ENCODE measurements at regions not wholly inside any gene's neighbourhood (a gene's known extent, or its start where the extent isn't known, plus 50 kb on each side); places are given as distances from the start of the nearest gene placed in this dataset.
"Not testable (repeated sequence)": the region's sequence is repeated elsewhere in the genome, so short reads cannot be mapped to it uniquely, and the experiment has no call there.

DNA sequence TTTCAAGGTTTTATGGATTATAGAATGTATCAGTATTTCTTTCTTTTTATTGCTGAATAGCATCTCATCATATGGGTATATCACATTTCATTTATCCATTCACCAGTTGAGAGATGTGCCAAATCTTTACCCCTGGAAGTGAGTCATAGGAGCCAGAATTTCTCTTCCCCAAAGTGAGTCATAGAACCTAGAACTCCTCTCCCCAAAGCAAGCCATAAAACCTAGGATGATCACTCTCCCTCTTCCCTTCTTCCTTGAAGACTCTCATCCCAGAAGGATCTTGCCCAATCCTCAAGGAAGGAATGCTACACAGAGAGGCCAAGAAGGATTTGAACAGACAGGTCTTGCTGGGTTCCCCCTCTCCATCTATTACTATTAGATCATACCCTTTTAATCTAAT lies 199.9 kb downstream of the EVX1 start:
- Mint-ChIP-seq H3K4me3 (no peak overlapping the region), H3K4me1 (no peaks in the 10 kb centered on the region), H3K9me3 (no peaks in the 10 kb centered on the region), H3K27me3 (peaks cover 13% of the 10 kb centered on the region), H3K27ac (no peak overlapping the region), H3K36me3 (no peaks in the 10 kb centered on the region)

- peaks cover 13% of the 10 kb centered on the region for H3K27me3 Mint-ChIP-seq
- H3K36me3 Mint-ChIP-seq = not testable (repeated sequence)
These were observed 206.4 kb downstream of the EVX1 start for GRCh38 chr7:27449046-27449445.

GRCh38 chr7:27453702-27454405 lies 208.8 kb downstream of the HIBADH start:
- Mint-ChIP-seq H3K9me3 (no peaks in the 10 kb centered on the region), H3K27ac (no peak overlapping the region), H3K4me3 (no peak overlapping the region), H3K4me1 (no peaks in the 10 kb centered on the region), H3K27me3 (peaks cover 4% of the 10 kb centered on the region), H3K36me3 (no peaks in the 10 kb centered on the region)

More at GRCh38 chr7:27449046-27449445, 206.4 kb downstream of the EVX1 start:
- not testable (repeated sequence) for H3K9me3 Mint-ChIP-seq, H3K4me1 Mint-ChIP-seq, H3K27ac Mint-ChIP-seq, H3K4me3 Mint-ChIP-seq

DNA sequence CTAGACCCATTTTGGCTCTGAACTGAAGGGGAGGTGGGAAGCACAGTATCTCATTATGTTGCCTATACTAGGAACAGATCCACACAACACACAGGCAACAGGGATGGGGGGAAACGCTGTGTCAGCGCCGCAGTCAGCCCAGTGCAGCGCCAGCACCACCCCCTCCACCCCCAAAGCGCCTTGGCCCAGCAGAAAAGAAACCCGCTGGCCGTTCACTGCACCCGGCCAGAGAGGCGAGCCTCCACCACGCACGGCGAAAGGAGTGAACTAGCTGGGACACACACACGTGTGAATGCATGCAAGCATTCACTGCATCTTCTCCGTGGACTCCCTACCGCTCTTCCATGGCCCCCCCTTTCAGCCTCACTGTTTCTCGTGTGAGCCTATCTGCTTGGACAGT lies 205.6 kb downstream of the HIBADH start:
- H3K27me3 Mint-ChIP-seq, H3K4me3 Mint-ChIP-seq, H3K4me1 Mint-ChIP-seq: not testable (repeated sequence)

DNA sequence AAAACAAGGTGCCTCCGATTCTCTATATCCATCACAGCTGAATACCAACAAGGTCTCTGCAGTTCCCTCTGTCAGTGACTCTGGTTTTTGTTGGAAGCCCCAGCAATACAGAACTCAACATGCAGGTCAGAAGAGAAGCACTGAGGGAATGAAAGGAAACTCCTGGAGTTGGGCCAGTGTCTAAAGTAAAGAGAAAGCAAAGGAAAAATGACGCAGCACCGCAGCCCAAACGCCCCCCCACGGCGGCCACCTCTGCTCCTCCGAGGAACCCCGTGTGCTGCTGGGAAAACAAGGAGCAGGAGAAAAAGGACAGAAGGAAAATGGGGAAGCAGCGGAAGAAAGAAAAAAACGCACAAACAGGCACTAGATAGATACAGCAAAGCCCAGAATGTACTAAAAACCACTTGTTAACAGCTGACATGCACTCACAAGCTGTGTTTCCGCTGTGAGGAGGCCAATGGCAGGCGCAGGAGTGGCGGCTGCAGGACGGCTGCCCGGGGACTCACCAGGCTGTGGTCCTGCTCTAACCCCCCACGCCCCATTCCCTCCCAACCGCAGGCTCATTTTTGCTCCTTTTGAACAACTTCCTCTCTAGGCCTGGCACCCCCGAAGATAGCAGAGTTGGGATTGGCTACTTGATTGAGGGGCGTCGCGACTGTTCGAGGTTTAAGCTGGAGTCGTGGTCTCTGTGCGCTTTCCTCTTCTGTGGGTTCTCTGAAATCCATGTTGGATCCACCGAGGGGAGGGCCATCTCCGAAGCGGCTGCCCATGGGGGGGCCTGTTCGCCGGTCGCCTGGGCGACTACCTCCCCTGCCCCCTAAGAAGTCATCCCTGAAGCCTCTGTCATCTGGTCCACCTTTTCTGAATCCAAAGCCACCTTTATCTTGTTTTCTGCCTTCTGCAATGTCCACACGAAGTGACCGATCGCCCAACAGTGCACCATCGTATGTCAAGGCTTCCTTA lies 204.8 kb downstream of the HIBADH start:
- H3K27ac Mint-ChIP-seq, H3K27me3 Mint-ChIP-seq, H3K4me3 Mint-ChIP-seq, H3K36me3 Mint-ChIP-seq, H3K9me3 Mint-ChIP-seq, H3K4me1 Mint-ChIP-seq: not testable (repeated sequence)

More for the DNA sequence above, 205.6 kb downstream of the HIBADH start:
- H3K27ac Mint-ChIP-seq, H3K36me3 Mint-ChIP-seq, H3K9me3 Mint-ChIP-seq: not testable (repeated sequence)

DNA sequence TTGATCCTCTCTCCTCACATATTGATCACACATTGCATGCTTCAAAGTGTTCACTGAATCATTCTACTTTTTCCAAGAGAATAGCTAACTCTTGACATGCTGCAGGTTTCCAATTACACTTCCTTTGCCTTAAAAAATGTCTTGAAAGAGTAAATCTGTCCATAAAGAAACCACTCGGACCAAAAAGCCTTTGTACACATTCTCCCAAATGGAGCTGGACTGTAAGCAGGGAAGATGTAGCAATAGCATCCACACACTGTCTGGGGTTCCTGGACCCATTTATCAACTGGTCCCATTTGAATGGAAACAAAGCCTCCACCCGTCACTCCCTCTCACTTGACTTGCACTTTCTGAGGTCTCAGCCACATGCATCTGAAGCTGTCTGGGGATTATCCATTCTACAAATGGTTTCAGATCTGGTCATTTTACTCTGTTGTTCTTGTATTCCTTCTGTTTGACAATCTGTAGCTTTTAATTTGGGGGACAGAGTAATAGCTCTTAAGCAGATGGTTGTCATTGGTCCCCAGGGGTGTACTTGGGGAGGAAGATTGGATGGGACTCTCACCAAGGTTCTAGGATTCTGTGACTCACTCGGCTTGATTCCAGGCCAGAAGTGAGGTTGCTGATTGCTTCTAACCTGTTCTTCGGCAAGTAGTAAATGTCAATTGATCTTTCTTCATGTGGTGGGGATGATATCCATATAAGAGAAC lies 203.5 kb downstream of the HIBADH start:
- H3K27me3 Mint-ChIP-seq = peaks cover 4% of the 10 kb centered on the region
- no peaks in the 10 kb centered on the region for H3K36me3 Mint-ChIP-seq
- H3K4me1 Mint-ChIP-seq = no peaks in the 10 kb centered on the region
- no peak overlapping the region for H3K4me3 Mint-ChIP-seq
- no peaks in the 10 kb centered on the region for H3K9me3 Mint-ChIP-seq
- H3K27ac Mint-ChIP-seq = no peak overlapping the region

DNA sequence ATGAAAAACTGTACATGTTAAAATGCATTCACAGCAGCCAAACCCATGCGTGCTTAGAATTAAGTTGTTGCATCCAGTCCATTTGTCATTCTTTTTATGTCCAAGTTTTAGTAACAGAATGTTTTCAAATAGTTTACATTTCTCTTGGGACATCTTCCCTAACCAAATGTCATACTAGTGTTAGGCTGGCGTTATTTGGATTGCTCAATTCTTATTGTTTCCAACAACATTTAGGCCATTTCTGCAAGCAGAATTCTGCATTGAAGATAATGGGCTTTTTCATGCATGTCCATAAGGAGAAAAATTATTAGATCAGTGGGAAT lies 203.0 kb downstream of the HIBADH start:
- H3K9me3 Mint-ChIP-seq = no peaks in the 10 kb centered on the region
- H3K4me3 Mint-ChIP-seq = no peak overlapping the region
- H3K36me3 Mint-ChIP-seq = no peaks in the 10 kb centered on the region
- no peak overlapping the region for H3K27ac Mint-ChIP-seq
- peaks cover 4% of the 10 kb centered on the region for H3K27me3 Mint-ChIP-seq
- no peaks in the 10 kb centered on the region for H3K4me1 Mint-ChIP-seq

DNA sequence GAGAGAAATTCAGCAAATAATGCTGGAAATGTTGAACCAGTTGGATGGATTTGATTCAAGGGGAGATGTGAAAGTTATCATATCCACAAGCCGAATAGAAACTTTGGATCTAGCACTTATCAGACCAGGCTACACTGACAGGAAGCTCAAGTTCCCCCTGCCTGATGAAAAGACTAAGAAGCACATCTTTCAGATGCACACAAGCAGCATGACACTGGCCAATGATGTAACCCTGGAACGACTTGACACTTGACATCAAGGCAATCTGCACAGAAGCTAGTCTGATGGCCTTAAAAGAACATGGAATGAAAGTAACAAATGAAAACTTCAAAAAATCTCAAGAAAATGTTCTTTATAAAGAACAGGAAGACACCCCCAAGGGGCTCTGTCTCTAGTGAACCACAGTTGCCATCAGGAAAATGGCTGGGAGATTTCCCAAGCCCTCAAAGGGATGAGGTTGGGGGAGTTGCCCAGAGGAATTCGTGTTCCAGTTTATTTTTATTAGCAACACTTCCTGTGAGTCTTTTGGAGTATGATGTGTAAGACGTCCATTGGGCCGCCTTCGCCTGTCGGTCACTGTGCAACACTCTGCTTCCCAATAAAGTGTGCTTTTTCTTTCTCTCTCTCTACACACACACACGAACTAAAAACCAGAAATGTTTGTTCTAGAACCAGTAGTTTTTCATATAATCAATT lies 200.0 kb downstream of the HIBADH start:
- H3K27me3 Mint-ChIP-seq = peaks cover 4% of the 10 kb centered on the region

DNA sequence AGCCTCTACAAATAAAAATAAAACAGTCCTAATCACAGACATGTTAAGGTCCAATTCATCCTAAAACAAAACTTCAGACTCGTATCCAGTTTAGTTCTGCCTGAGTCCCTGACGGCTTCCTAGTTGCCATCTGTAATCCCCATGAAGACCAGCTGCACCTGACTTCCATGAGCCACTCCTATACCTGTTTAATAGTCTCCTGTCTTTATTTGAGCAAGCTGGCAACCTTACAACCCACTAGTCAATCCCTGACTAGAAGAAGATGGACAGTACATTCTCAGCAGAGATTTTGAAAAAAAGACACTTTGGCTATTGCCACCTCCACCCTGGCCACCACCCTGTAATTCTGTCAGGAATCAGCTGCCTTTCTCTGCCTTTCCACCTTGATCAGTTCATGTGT lies 197.7 kb downstream of the HIBADH start:
- Mint-ChIP-seq H3K4me1 (peaks cover 0 to 2% (median 0%) of the 10 kb centered on the region in 3 donors), H3K9me3 (no peaks in the 10 kb centered on the region), H3K27me3 (peaks cover 5% of the 10 kb centered on the region), H3K4me3 (no peak overlapping the region), H3K36me3 (no peaks in the 10 kb centered on the region), H3K27ac (no peak overlapping the region)

More for the DNA sequence above, 200.0 kb downstream of the HIBADH start:
- Mint-ChIP-seq H3K36me3 (no peaks in the 10 kb centered on the region), H3K4me1 (peaks cover 0 to 2% (median 0%) of the 10 kb centered on the region in 3 donors), H3K4me3 (no peak overlapping the region), H3K27ac (no peak overlapping the region), H3K9me3 (no peaks in the 10 kb centered on the region)

GRCh38 chr7:27466703-27467102 lies 196.0 kb downstream of the HIBADH start:
- Mint-ChIP-seq H3K9me3 (no peaks in the 10 kb centered on the region), H3K4me1 (peaks cover 0 to 2% (median 0%) of the 10 kb centered on the region in 3 donors), H3K4me3 (no peak overlapping the region), H3K27me3 (peaks cover 5% of the 10 kb centered on the region), H3K36me3 (no peaks in the 10 kb centered on the region), H3K27ac (no peak overlapping the region)

- no peak overlapping the region for H3K4me3 Mint-ChIP-seq
- no peaks in the 10 kb centered on the region for H3K36me3 Mint-ChIP-seq
- H3K9me3 Mint-ChIP-seq = no peaks in the 10 kb centered on the region
- peaks cover 5% of the 10 kb centered on the region for H3K27me3 Mint-ChIP-seq
- no peak overlapping the region for H3K27ac Mint-ChIP-seq
- H3K4me1 Mint-ChIP-seq = no peaks in the 10 kb centered on the region
These were observed 190.6 kb downstream of the HIBADH start for GRCh38 chr7:27472043-27472442.

Measured in IgD-negative memory B cell (primary cell).